Right lobe of liver (tissue), 6 donors: ENCODE measurements at regions not wholly inside any gene's neighbourhood (a gene's known extent, or its start where the extent isn't known, plus 50 kb on each side); places are given as distances from the start of the nearest gene placed in this dataset.

Experiments used
- ATAC-seq, 4 donors: fragments of 200-7000 bp; cut with Tn5 transposase; one replicate each; pipeline ENCODE4 v1.9.1; 2020; ENCODE audit warnings: mild to moderate bottlenecking in 4 of 4, moderate library complexity in 4 of 4
- DNase-seq, 3 donors: peaks; one replicate each; pipeline ENCODE4 v3.0.0-alpha.2; 2020
- H3K27ac ChIP-seq, 3 donors: fragments of 200-600 bp; one replicate each; pipeline ENCODE4 v1.8.0; 2022
- H3K27me3 ChIP-seq, 2 donors: fragments of 200-600 bp; one replicate each; pipeline ENCODE4 v1.8.0; 2022
- H3K36me3 ChIP-seq, 4 donors: fragments of 200-600 bp; sonication (generic) in 1 of 4; one replicate each; pipeline versions ENCODE4 v1.5.1 to v1.8.0; 2017 to 2022; ENCODE audit warnings: control low read depth in 1 of 4
- H3K4me1 ChIP-seq, 4 donors: fragments of 200-600 bp; sonication (generic) in 1 of 4; one replicate each; pipeline versions ENCODE4 v1.5.1 to v1.8.0; 2017 to 2022; ENCODE audit warnings: control low read depth in 1 of 4
- H3K4me3 ChIP-seq, 3 donors: fragments of 200-600 bp; one replicate each; pipeline ENCODE4 v1.8.0; 2022
- H3K9me3 ChIP-seq, 4 donors: fragments of 200-600 bp; sonication (generic) in 1 of 4; one replicate each; pipeline versions ENCODE4 v1.5.1 to v1.8.0; 2017 to 2022; ENCODE audit warnings: control low read depth in 1 of 4
- CTCF ChIP-seq, 4 donors: fragments of 200-600 bp in 3 of 4; fragments of 450-650 bp in 1 of 4; IDR thresholded peaks; one replicate each; pipeline versions ENCODE4 v1.5.1 to v1.8.0; 2016 to 2022; ENCODE audit warnings: antibody characterized with exemption in 4 of 4, mild to moderate bottlenecking in 2 of 4
- POLR2A ChIP-seq: fragments of 450-650 bp; IDR thresholded peaks from one replicate; pipeline ENCODE4 v1.6.1; 2017; ENCODE audit warnings: antibody characterized with exemption, mild to moderate bottlenecking
- WGBS: methylation state at CpG from one replicate; pipeline ENCODE4 v1.1.6; 2018; ENCODE audit warnings: low coverage, low lambda C conversion rate; ENCODE audit not compliant: insufficient coverage; ENCODE audit errors: missing lambda C conversion rate; 5-methylcytosine and 5-hydroxymethylcytosine counted together
- intact Hi-C, 2 donors: fragments of 100-400 bp; cut with DNase I; formaldehyde crosslinking; loops; one replicate each; pipeline versions ENCODE4 v1.11.2 to v1.14.1; 2022
- donor health status: DM: no; HTN: yes; CAD: no.
- donor health status: DM: no; HTN: no; CAD: no.
- donor health status: DM: no; HTN: no; CAD: no.
- donor health status: DM: no; HTN: yes; CAD: no.
- donor health status: DM: no; HTN: yes; CAD: no.

- Histone ChIP-seq H3K36me3 (no peaks in the 10 kb centered on the region), H3K4me3 (no peak overlapping the region), H3K4me1 (no peaks in the 10 kb centered on the region), H3K27ac (no peak overlapping the region), H3K9me3 (no peaks in the 10 kb centered on the region), H3K27me3 (no peaks in the 10 kb centered on the region)
- TF ChIP-seq CTCF (IDR thresholded peaks at IDR 0.05): no peak
- no peak for TF ChIP-seq POLR2A
- DNase-seq (no peak), ATAC-seq (no peak)
- intact Hi-C loops: no loop called here
Measured at GRCh38 chr5:145568581-145568980, 266.6 kb downstream of the PRELID2 start.

- DNase-seq (no peak), ATAC-seq (no peak)
- WGBS: 62% methylated on average over 4 of the region's 4 CpGs
- H3K36me3 ChIP-seq: no peaks in the 10 kb centered on the region
- intact Hi-C loops: no loop called here
- no peaks in the 10 kb centered on the region for H3K4me1 ChIP-seq
- no peak overlapping the region for H3K27ac ChIP-seq
- no peaks in the 10 kb centered on the region for H3K27me3 ChIP-seq
- TF ChIP-seq CTCF (IDR thresholded peaks at IDR 0.05) (no peak), POLR2A (no peak)
- no peak overlapping the region for H3K4me3 ChIP-seq
- H3K9me3 ChIP-seq: no peaks in the 10 kb centered on the region
Measured at GRCh38 chr5:145562931-145563330, 272.2 kb downstream of the PRELID2 start.

- no peaks in the 10 kb centered on the region for H3K9me3 ChIP-seq
Measured at GRCh38 chr5:145558288-145558687, 276.9 kb downstream of the PRELID2 start.

GRCh38 chr5:145557345-145557744 lies 277.8 kb downstream of the PRELID2 start:
- intact Hi-C loops: no loop called here
- WGBS: 100% methylated on average over 1 of the region's 1 CpG
- ATAC-seq: no peak
- TF ChIP-seq POLR2A: no peak
- no peak for TF ChIP-seq CTCF (IDR thresholded peaks at IDR 0.05)
- Histone ChIP-seq H3K27me3 (no peaks in the 10 kb centered on the region), H3K27ac (no peak overlapping the region), H3K9me3 (no peaks in the 10 kb centered on the region), H3K4me1 (no peaks in the 10 kb centered on the region), H3K36me3 (no peaks in the 10 kb centered on the region), H3K4me3 (no peak overlapping the region)
- no peak for DNase-seq

More at GRCh38 chr5:145558288-145558687, 276.9 kb downstream of the PRELID2 start:
- intact Hi-C loops: no loop called here
- no peaks in the 10 kb centered on the region for H3K4me1 ChIP-seq
- H3K27ac ChIP-seq: no peak overlapping the region
- H3K36me3 ChIP-seq: no peaks in the 10 kb centered on the region
- no peak for ATAC-seq
- no CpG with 5 or more reads among the region's 1 CpG for WGBS
- no peak for DNase-seq
- TF ChIP-seq CTCF (IDR thresholded peaks at IDR 0.05): no peak
- TF ChIP-seq POLR2A: no peak
- H3K27me3 ChIP-seq: no peaks in the 10 kb centered on the region
- H3K4me3 ChIP-seq: no peak overlapping the region

- Histone ChIP-seq H3K36me3 (no peaks in the 10 kb centered on the region), H3K9me3 (no peaks in the 10 kb centered on the region), H3K27me3 (no peaks in the 10 kb centered on the region), H3K4me1 (no peaks in the 10 kb centered on the region), H3K4me3 (no peak overlapping the region), H3K27ac (no peak overlapping the region)
- intact Hi-C loops: no loop called here
- ATAC-seq (no peak), DNase-seq (no peak)
- TF ChIP-seq POLR2A (no peak), CTCF (IDR thresholded peaks at IDR 0.05) (no peak)
Measured at GRCh38 chr5:145554399-145554798, 280.7 kb downstream of the PRELID2 start.
